Right renal pelvis (tissue), 4 donors: ENCODE measurements at regions not wholly inside any gene's neighbourhood (a gene's known extent, or its start where the extent isn't known, plus 50 kb on each side); places are given as distances from the start of the nearest gene placed in this dataset.

Source experiments
- DNase-seq, 4 donors: peaks; one replicate each; pipeline ENCODE4 v3.0.0-alpha.2; 2013; ENCODE audit warnings: low read depth in 4 of 4, low spot score in 3 of 4, missing footprints in 1 of 4

DNA sequence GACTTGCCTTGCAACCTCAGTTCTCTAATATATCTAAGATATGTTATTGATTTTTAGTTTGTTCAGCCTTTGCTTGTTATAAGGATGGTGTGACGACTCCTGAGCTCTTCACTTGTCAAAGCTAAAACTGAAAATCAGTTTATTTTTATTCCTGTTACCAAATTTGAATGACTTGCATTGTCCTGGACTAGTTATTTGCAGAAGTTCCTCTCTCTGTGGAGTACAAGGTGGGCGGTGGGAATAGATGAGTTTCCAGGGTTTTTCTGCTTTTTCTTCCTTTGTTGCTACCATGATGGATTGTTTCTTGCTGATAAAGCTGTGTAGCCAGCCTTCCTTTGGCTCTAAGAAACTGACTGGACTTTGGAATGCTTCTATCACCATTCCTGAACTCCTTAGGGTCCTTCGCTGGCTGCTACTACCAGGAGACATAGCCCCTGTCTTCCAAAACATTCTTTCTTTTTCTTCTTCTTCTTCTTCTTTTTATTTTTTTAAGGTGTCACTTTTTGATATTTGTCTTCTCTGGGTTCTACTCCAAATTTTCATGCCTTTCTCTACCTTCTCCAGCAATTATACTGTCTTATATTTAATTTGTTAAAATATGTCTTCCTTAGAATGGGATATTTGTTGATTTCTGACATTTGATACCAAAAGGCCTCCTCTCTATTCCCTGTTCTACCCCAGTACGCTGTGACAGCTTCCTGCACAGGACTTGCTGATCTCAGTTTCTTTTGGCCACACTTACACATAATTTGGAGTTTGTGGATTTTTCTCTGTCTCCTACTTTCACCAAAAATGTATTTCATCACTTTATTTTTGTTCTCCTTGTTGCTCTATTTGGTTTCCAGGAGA, 145.1 kb upstream of the THRB start:
- no peak for DNase-seq

DNA sequence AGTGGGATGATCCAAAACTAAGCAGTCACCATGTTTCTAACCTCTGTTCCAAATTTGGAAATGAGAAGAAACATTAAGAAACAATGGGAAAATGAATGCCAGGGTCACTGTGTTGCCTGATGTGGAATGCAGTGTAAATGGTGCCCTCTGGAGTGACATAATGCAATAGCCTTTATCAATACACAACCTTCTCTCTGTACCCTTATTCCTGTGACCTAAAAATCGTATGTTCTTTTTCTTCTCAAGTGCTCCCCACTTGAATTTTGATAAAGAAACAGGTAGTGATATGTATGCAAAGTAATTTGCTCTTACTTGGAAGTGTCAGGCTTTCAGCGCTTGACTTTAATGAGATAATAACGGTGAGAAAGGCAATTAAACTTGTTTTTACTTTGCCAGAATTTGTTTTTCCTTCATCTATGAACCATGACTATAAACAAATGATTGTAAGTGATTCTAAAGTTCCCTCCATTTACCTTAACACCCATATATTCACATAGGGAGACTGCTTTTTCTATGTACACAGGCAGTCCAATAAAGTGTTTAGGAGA, 145.8 kb upstream of the THRB start:
- DNase-seq, result peak in 1 of 4 donors; percentile 17

DNA sequence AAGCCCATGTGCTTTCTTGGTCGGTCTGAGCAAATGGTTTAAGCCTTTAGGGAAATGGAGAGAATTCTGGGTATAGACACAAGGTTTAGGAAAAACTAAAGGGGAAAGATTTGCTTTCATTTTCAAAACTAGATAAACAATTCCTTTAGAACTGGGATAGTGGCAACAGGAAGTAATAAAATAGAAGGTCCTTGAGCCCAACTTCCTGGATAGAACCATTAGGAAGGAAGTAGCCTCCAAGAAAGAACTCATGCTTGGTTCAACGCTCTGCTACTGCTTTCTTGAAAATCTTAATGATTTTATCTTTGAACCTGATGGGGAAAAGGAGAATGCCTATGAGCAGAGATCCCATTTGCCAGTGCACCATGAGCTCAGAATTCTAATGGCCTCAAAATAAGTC, 147.0 kb upstream of the THRB start:
- DNase-seq, result no peak

DNA sequence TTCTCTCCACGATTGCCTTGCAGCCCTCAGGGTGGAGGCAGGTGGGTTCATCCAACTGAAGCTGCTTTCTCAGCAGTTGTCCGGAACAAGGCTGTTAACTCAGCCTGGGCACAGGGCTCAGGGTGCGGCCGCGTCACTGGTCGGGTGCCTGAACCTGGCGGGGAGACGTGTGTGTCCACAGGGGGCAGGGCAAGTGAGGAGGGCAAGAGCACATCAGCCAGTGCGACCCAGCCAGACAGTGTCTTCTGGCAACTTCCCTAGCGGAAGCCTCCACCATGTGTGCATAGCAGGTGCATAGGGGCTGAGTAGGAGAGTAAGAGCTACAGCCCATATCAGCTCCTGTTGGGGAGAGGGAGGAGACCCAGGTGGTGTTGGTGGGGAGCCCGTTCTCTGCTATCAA, 150.4 kb upstream of the THRB start:
- DNase-seq, result no peak

DNA sequence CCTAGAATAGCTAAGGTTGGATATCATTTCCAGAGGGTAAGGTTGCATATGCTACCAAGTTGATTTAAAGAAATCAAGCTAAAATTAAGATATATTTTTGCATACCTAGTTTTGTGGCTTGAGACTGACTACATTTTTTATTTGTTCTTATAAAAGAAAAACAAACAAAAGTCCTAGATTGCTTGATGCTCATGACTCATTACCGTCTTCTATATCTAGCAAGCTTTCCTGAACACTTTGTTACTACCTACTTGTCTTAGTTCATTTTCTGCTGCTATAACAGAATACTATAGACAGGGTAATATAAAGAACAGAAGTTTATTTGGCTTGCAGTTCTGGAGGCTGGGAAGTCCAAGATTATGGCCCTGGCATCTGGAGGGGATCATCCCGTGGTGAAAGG, 152.1 kb upstream of the THRB start:
- DNase-seq, result no peak

DNA sequence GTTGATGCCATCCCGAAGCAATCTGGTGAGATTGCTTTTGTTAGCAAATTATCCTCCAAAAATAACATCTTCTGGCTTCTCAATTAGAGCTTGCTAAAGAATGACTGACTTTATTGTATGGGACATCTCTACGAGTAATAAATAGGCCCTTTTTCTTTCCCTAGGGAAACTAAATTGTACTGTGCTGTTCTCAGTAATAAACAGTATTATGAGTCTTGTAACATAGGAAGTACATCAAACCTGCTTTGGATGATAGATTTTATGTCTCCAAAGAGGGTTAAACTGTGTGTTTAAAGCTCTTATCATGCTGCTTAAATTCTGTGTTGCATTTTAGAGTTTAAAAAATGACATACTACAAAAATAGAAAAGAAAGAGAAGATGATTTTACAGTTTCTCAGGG, 153.4 kb upstream of the THRB start:
- no peak for DNase-seq

DNA sequence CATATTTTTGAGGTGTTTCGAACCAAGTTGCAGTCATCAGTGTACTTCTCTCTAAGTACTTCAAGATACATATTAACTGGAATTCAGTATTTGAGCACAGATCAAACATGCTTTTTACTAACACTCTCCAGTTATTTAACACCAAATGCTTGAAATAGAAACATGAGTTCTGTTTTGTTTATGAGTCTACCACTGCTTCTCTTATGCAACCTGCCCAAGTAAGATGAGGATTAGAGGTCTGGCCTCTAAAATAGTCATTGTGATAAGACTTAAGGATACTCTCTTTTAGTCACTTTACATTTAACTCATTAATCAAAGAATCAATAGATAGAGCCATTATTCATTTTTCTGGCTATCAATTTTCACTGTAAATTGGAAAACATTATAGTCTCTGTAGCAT, 156.2 kb upstream of the THRB start:
- DNase-seq, result no peak

DNA sequence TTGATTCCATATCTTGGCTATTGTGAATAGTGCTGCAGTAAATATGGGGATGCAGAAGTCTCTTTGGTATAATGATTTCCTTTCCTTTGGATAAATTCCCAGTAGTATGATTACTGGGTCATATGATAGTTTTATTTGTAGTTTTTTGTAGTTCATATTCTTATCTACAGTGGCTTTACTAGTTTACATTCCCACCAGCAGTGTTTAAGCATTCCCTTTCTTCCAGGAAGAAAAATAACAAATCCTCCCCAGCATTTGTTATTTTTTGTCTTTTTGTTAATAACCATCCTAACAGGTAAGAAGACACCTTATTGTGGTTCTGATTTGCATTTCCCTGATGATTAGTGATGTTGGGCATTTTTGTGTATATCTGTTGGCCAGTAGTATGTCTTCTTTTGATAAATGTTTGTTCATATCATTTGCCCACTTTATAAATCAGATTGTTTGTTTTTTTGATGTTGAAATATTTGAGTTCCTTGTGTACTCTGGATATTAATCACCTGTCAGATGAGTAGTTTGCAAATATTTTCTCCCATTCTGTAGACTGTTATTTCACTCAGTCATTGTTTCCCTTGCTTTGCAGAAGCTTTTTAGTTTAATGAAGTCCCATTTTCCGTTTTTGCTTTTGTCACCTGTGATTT, 163.3 kb upstream of the THRB start:
- DNase-seq, result no peak

DNA sequence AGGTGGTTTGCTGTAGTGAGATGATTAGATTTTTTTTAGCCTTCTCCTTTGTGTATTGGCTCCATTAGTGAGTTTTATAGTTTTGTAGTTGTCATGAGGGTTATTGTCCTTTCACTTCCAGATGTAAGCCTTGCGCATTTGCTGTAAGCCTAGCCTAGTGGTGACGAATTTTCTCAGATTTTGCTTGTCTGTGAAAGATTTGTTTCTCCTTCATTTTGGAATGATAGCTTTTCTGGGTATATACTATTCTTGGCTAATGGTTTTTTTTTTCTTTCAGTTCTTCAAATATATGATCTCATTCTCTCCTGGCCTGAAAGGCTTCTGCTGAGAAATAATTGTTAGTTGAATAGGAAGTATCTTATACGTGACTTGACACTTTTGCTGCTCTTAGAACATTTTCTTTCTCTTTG, 166.5 kb upstream of the THRB start:
- no peak for DNase-seq

DNA sequence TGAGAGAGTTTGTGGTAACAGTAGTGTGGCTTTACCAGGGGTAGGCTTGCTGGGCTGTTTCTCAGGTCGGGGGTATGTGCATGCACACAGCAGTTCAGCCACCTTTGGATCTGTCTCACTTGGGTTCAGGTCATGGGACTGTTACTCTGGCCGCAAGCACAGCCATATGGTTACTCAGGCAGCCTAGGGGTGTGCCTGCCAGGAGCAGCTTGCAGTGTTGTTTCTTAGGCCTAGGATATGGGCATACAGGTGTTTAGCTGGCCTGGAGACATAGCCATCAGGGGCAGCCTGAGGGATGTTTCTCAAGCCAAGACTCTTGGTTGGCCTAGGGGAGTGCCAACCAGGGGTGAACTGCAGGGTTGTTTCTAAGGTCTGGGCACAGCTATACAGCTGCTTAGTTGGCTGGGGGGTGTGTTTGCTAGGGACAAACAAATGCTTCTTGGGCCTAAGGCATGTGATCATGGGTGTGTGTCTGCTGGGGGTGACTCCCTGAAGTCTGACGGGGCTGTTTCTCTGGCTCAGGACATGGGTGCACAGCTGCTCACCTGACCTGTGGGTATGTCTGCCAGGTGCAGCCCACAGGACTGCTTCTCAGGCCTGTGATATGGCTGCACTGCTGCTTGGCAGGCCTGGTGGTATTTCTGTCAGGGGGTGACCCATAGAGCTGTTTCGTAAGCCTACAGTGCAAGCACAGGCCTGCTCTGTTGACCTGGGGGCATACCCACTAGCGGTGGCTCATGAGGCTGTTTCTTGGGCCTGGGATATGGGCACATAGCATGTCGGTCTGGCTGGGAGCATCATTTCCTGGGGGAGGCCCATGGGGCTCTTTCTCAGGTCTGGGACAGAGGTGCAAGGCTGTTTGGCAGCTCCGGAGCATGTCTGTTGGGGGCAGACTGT, 168.0 kb upstream of the THRB start:
- DNase-seq, result no peak

DNA sequence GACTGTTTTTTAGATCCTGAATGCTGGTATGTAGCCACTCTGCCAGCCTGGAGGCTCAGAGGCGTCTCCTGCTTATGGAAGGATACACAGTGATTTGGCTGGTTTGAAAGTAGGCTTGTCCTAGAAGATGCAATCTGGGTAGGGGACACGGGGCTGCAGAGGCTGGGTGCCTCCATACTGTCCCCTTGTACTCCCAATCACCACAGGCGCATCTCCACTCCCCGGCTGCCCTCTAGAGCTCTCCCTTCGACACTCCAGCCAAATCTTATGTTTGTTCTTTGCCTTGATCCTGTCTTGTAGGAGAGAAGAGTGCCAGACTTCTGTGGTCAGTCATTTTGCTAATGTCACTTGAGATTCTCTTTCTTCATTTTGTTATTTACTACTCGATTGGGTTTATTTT, 168.8 kb upstream of the THRB start:
- no peak for DNase-seq

DNA sequence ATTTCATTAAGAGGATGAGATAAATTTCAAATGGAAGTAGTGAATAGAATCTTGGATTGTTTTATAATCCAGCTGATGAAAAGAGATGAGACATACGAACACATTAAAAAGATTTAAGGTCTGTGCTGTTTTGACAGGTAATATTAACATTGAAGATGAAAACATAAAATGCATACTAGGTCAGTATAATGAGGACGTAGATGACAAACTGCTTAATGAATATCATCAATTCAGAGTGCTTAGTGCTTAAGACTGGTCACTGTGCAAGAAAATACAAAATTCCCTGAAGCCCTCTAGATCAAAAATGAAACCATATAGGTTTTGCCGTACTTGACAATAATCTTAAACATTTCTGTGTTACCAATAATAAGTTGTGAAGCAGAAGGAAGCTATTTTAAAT, 173.4 kb upstream of the THRB start:
- DNase-seq, result no peak

DNA sequence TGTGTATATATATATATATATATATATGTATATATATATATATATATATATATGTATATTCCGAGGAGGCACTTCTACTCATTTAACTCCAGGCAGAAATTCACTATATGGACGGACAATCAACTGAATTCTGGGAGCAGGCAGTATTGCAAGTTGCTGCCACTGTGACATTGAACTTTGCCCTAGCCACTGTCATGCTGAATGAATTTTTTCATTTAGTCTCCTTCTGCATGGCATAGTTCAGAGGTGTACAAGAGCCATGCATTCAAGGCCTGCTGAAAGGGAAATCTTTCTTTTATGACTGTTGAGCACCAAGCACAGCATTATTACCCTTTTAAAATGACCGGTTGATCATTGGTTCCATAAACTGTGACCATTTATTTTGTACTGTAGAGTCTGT, 176.2 kb upstream of the THRB start:
- DNase-seq, result no peak

DNA sequence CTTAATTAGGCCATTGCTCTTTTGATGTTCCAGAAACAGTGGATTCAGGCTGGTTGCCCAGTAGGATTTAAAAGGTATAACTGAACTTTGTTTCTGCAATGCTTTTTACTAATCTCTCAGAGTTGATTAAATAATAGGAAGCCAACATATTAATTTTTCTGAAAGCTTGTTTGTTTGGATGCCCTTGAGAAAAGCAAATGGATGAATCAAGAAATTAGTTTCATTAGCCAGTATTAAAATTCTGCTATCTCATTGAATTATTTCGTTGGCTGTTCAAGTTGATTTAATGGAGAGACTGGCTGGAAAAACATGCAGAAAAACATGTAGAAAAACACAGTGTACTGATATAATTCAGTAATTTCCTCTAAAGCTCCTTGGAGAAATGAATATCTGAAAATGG, 178.9 kb upstream of the THRB start:
- DNase-seq, result no peak

DNA sequence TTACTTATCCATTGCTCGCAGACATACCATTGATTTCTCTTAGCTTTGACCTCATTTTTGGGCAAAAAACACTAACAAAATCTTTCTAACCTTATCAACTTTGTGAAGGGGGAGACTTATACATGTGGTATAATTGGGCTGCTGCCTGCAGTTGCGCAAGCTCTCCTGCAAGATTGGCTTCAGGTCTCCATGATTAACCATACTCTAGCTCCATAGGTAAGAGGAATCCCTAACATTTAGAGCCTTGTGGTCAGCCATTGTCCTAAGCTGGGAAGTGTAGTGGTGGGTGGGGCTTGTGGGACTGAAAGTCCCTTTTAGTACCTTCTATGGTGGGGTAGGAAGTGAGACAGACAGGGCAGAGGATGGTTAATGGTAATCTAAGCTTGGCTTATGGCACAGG, 179.6 kb upstream of the THRB start:
- no peak for DNase-seq

DNA sequence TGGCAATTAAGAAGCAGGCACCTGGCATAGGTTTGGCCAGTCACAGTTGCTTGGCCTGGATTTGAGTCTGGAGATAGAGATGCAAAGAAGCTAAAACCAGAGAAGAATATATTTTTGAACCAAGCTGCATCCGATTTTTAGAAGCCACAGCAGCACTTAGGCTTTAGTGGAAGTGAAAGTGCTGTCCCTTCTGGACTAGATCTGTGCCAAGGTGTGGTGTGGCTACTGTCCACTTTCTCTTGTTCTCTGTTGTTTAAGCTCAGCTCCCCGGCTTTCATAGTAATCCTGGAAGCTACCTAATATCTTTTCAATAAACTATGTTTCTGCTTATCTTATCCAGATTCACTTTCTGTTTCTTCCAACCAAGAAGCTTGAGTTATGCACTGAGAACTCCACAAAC, 183.4 kb upstream of the THRB start:
- DNase-seq, result no peak

DNA sequence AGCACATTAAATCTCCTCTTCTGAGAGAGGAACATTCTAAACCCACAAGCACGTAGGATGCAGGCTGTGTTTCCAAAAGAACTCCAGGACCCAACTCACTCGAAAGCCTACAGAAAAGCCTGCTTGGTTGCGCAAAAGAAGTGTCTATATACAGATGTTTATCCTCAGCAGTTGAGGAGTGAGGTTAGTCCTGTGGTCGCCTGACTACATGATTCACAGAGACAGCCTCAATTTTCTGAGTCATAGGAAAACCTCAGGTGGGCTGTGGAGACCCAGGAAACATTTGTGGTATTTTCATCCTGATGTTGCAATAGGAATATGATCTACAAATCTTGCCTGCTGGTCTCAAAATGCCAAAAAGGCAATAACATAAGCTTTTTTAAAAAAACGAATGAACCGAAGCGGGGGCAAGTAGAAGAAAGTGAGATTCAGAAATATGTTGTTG, 183.8 kb upstream of the THRB start:
- DNase-seq, result no peak

DNA sequence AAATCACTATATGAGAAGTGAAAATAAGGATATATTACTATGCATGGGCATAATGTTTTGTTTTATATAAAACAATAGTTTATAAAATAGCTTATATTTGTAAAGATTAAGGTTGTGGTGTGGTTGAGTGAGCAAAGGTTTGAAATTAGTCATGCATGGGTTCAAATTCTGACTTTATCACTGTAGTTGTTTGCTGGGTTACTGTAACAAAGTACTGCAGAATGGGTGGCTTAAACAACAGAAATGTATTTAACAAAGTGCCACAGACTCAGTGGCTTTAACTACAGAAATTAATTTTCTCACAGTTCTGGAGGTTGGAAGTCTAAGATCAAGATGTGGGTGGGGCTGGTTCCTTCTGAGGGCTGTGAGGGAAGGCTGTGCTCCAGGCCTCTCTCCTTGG, 184.8 kb upstream of the THRB start:
- no peak for DNase-seq

DNA sequence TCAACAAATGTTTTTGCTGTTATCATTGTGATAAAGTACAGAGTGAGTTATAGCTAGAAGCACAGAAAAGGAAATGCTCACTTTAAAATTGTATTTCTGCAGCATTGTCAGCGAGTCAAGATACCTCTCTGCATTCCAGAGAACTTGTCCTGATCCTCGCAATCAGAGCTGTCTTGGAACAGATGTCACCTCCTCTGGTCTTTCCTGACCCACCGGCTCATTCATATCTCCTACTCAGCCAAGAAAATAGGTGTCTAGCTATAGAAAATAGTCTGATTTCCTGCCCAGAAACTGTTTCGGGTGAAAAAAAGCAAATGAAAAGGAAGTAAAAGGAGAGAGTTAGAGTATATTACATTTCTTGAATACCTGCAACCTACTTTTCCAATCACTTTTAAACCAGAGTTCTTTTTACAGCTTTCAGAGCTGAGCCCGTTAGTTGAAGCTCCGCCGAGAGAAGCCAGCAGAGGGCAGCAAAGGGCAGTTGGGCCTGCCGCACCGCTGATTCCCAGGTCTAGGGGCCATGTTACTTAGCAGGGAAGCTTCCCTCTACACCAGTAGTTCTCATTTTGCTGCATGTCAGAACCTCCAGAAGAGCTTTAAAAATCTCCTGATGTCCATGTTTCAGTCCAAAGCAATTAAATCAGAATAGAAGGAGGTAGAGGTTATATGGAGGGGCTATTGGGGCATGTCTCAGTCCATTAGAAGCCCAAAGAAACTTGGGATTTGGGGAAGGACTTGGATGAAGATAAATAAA, 185.7 kb upstream of the THRB start:
- peak; percentile 37 to 66 (median 45) for DNase-seq

DNA sequence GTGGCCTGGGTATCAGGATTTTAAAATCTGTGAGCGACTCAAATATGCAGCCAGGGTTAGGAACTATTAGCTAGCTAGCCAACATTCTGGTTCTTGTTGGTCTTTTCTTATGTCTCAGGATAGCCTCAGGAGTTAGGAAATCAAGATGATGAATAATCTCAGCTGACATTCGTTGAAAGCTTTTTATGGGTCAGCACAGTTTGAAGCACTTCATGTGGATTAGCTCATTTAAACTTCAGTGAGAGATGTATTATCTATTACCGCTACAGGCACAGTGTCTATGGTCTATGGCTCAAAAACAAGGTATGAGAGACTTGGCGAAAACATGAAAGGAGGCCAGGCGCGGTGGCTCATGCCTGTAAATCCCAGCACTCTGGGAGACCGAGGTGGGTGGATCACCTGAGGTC, 187.5 kb upstream of the THRB start:
- DNase-seq, result no peak
